ENCODE measurements at regions not wholly inside any gene's neighbourhood (a gene's known extent, or its start where the extent isn't known, plus 50 kb on each side); places are given as distances from the start of the nearest gene placed in this dataset.

- no peak for DNase-seq
Observed at GRCh38 chr15:92565351-92566125, 90.0 kb downstream of the FAM174B start.

- no peak for DNase-seq
Observed at GRCh38 chr15:92561754-92562153, 93.8 kb downstream of the FAM174B start.

GRCh38 chr15:92553317-92553716, 102.3 kb downstream of the FAM174B start:
- DNase-seq, result no peak

- DNase-seq, result no peak
Observed at GRCh38 chr15:92545996-92546395, 109.6 kb downstream of the FAM174B start.

GRCh38 chr15:92541291-92542200, 114.0 kb downstream of the FAM174B start:
- DNase-seq, result no peak

- no peak for DNase-seq
Observed at GRCh38 chr15:92538115-92538514, 117.5 kb downstream of the FAM174B start.

- no peak for DNase-seq
Observed at GRCh38 chr15:92533298-92533697, 122.3 kb downstream of the FAM174B start.

- no peak for DNase-seq
Observed at GRCh38 chr15:92531406-92531805, 124.2 kb downstream of the FAM174B start.

- no peak for DNase-seq
Observed at GRCh38 chr15:92528736-92529135, 126.8 kb downstream of the FAM174B start.

GRCh38 chr15:92527197-92527596, 128.4 kb downstream of the FAM174B start:
- no peak for DNase-seq

GRCh38 chr15:92525758-92526245, 129.8 kb downstream of the FAM174B start:
- DNase-seq, result no peak

GRCh38 chr15:92524874-92525565, 130.6 kb downstream of the FAM174B start:
- no peak for DNase-seq

GRCh38 chr15:92524161-92524560, 130.5 kb downstream of the ST8SIA2 start:
- DNase-seq, result no peak

- DNase-seq, result no peak
Observed at GRCh38 chr15:92523176-92523575, 129.5 kb downstream of the ST8SIA2 start.

GRCh38 chr15:92521624-92522008, 127.9 kb downstream of the ST8SIA2 start:
- peak; percentile 12 for DNase-seq

GRCh38 chr15:92520914-92521623, 127.4 kb downstream of the ST8SIA2 start:
- DNase-seq, result no peak

GRCh38 chr15:92519709-92520108, 126.0 kb downstream of the ST8SIA2 start:
- no peak for DNase-seq

All from activated CD4-positive, alpha-beta T cell treated with anti-CD3 and anti-CD28 coated beads for 1 hour (primary cell).